NOMO-1 treated with dmso at 0.1 percent for 144 hours (cell line): ENCODE measurements at regions not wholly inside any gene's neighbourhood (a gene's known extent, or its start where the extent isn't known, plus 50 kb on each side); places are given as distances from the start of the nearest gene placed in this dataset.

Experiments
- DNase-seq: peaks from one replicate; lab custom pipeline; 2025; ENCODE audit not compliant: unreplicated experiment; lab: John Stamatoyannopoulos, UW

GRCh38 chr10:7028809-7029166 lies 382.0 kb downstream of the SFMBT2 start:
- no peak for DNase-seq

DNA sequence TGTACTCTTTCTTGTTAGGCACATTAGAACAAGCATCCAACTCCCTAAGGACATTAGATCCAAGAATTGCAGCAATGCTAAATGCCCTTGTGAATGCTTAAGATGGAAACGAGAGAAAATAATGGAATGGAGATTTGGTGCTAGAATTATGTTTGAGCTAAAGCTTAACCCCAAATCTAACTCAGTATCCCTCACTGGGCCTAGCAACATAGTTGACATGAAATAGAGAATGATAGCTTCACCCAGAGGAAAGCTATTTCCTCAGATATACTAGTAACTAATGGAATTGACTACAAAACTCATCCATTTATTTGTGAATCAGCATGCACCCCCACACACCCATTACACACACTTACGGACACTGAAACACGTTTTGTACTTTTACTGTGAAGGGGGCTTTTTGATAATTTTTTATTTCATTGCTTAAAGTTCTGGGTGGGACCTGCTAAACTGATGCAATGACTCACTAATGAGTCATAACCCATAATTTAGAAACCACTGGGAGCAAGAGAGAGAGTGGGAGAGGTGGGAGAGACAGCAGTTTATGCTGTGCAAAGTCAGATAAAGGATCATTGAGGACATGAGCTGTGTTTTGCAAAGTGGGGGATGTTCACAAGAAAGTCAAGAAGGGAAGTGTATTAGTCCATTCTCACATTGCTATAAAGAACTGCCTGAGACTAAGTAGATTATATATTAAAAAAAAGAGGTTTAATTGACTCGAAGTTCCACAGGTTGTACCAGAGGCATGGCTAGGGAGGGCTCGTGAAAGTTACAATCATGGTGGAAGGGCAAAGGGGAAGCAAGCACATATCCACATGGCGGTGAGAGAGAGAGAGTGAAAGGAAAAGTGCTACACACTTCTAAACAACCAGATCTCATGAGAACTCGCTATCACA lies 382.7 kb downstream of the SFMBT2 start:
- DNase-seq, result peak; percentile 40

DNA sequence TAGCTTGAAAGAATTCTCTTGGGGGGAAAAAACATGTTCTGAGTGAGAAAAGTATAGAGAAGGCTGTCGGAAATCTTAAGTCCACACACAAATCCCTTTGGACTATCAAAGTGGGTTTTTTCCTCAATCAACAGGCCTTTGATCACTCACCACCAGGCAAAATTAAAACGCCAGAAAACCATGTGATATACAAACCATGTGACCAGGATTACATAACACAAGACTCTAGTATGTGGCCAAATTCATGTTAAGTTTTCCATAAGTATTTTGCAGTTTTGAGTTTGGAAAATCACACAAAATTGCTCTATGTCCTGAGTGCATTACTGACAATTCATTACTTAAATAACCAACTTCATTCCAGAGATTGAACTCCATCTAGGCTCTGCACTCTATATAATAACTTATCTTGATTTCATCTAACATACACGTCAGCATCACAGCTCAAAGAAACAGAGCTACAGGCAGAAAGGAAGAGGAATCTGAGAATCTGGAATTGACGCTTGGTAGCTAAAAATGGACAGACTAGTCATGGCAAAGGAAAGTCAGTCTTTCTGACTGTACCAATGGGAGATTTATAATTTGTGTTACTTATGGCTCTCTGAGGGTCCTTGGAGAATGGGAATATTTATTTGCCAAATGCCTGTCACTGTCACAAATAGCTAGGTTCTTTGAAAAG lies 383.5 kb downstream of the SFMBT2 start:
- no peak for DNase-seq

- DNase-seq, result no peak
Observed at GRCh38 chr10:7026818-7027217, 384.0 kb downstream of the SFMBT2 start.

DNA sequence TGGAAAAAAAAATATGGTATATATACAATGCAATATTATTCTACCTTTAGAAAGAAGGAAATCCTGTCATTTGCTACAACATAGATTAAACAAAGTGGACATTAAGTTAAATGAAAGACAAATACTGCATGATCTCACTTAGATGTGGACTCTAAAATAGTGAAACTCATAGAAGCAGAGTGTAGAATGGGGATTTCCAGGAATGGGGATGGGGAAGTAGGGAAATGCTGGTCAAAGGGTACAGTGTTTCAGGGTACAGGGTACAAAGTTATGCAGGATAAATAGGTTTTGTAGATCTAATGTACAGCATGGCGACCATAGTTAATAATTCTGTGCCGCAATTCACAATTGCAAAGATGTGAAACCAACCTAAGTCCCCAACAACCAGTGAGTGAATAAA lies 385.5 kb downstream of the SFMBT2 start:
- no peak for DNase-seq

- no peak for DNase-seq
Observed at GRCh38 chr10:7015457-7015856, 395.4 kb downstream of the SFMBT2 start.

- no peak for DNase-seq
Observed at GRCh38 chr10:7014721-7015120, 396.1 kb downstream of the SFMBT2 start.

- no peak for DNase-seq
Observed at GRCh38 chr10:7011994-7012393, 398.8 kb downstream of the SFMBT2 start.

DNA sequence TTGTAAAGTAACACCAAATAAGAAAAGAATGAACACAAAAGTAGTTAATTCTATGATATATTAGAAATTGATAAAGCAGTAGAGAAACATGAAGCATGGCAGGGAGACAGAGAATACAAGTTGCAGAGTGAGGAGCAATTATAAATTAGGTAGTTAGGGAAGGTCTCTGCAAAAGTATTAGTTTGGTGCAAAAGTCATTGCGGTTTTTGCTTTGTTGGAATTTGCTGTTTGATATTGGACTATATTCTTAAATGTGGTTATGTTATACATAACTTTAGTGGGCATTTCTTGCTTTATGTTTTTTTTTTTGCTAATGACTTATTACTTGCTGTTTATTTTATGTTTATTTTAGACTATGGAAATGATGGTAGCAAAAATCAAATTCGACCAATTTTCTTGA lies 402.2 kb downstream of the SFMBT2 start:
- DNase-seq, result no peak

DNA sequence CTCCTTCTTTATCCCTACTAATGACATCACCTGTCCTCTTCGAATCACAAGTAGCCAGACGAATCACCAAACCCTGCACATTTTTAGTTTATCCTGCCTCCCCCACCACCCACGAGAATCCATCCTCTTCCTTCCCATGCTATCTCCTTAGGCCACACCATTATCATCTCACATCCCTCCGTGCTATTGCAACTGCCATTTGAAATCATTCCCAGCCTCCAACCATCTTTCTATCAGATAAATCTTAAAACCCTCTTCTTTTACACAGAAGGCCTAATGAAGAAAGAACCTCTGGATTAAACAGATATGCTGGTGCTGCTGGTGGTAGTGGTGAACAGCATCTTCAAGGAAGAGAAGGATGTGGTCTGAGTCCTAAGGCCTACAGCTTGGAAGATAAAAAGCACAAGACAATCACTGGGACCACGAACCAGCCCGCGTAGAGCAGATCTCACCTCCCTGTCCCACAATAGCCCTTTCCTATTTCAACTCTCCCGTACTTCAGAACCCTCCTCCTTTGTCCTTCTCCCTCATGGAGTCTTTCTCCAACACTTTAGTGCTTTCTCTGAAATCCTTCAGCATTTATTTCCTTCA lies 403.1 kb downstream of the SFMBT2 start:
- no peak for DNase-seq

- no peak for DNase-seq
Observed at GRCh38 chr10:7006566-7006965, 404.3 kb downstream of the SFMBT2 start.

DNA sequence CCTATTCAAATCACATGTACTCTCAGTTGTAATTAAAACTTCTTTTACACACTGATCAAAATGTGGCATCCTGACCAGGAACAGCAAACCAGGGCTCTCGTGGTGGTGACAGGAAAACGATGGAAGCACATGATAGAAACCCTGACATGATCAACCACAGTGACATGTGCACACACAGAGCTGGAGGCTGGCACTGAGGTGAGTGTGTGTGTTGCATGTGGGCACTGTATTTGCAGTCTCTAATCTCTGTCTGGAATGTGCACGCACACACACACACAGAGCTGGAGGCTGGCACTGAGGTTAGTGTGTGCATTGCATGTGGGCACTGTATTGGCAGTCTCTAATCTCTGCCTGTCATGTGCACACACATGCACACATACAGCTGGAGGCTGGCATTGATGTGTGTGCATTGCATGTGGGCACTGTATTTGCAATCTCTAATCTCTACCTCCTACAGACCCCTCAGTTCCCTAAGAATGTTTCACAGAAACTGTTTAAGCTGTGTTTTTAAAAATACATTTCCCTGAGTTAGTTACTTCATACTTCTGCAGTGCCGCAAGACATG lies 406.9 kb downstream of the SFMBT2 start:
- DNase-seq, result no peak

DNA sequence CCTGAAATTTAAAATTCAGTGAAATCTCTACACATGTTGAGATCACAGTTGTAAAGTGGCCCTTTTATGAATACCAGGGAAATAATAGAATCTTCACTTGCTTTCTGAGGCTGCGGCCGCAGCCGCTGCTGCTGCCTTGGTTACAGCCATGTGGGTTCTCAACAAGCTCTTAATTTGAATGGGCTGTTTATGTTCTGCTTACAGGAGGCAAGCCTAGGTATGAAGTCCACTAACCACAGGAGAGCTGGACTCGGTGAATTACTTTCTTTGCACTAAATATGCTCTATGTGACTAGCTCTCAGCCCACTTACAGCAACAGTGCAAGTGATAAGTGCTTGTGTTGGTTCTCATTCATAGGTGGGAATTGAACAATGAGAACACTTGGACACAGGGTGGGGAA lies 410.8 kb downstream of the SFMBT2 start:
- DNase-seq, result no peak

DNA sequence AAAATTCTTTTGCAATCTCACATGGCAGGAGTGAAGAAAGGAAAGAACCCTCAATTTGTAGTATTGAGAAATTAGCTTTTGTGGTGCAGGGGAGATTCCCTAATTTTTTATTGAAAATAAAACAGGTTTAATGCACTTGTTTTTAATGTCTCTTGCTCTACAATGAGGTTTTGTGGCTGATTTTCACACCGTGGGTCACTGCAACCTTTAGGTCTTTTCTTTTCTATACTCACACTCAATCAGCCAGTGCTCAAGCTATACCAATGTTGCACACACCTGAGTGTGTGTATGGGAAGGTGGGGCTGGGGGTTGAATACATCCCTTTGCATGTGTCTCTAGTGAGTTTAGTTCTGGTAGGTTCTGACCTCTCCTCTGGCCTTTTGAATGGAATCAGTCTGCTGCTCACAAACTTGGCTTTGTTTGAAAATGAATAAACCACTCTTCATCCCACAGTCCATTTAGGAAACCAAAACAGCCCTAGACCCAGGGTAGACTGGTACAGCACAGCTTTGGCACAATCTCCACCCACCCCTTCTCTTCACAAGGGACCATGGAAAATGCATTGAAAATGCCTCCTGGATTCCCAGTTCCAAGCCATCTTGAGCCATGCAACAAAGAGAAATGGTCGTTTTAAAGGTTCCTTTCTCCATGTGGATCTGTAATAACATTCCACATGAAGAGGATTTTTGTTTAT lies 411.5 kb downstream of the SFMBT2 start:
- no peak for DNase-seq

GRCh38 chr10:6997509-6997908 lies 413.3 kb downstream of the SFMBT2 start:
- DNase-seq, result no peak

DNA sequence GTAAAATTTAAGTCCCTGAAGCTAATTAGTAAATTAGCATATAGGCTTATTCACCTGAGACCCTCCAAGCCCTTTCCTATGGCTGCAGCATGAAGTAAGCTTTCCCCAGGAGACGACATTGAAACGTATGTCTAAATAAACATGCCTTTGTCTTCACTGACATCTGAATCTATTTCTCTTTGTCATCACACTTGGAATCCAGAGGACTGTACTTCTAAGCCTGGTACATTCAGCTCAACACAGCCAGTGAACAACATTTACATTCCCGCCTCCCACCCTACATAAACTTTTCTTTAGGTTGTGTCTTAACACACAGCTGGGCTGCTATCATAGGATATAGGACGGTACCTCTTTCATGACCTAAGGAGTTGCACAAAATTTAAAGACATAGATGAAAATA lies 414.4 kb downstream of the SFMBT2 start:
- no peak for DNase-seq

- no peak for DNase-seq
Observed at GRCh38 chr10:6995831-6996230, 415.0 kb downstream of the SFMBT2 start.

GRCh38 chr10:6995341-6995740 lies 415.3 kb upstream of the PRKCQ start:
- no peak for DNase-seq

- DNase-seq, result no peak
Observed at GRCh38 chr10:6990891-6991290, 410.8 kb upstream of the PRKCQ start.

- peak; percentile 63 for DNase-seq
Observed at GRCh38 chr10:6988654-6989053, 408.6 kb upstream of the PRKCQ start.

DNA sequence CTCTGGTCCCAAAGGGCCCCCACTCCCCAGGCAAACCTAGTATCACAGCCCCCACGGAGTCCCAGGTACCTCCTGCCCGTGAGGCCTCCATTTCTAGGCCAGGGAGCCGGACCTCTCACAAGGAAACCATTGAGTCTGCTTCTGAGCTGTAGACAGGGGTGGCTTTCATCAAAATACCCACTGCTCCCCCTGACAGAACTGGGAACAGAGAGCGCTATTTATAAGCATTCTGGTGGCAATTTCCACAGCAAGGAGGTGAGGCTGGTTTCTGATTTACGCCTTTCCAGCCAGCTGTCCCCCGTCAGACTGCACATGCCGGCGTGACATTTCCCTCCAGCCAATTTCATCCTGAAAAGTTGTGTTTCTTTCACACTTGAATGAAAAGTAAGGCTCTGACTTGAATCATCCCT lies 407.5 kb upstream of the PRKCQ start:
- DNase-seq, result no peak
